ENCODE measurements at regions not wholly inside any gene's neighbourhood (a gene's known extent, or its start where the extent isn't known, plus 50 kb on each side); places are given as distances from the start of the nearest gene placed in this dataset.

GRCh38 chr5:130893006-130893405 lies 272.1 kb downstream of the HINT1 start:
- POLR2A ChIA-PET: no interaction called here
- H3K36me3 Mint-ChIP-seq (ENCODE audit: low read depth): no peaks in the 10 kb centered on the region
- peaks cover 22% of the 10 kb centered on the region for H3K27me3 Mint-ChIP-seq
- no peaks in the 10 kb centered on the region for H3K4me1 Mint-ChIP-seq (ENCODE audit: low read depth)
- TF ChIP-seq CTCF (IDR thresholded peaks at IDR 0.05): no peak
- H3K4me3 Mint-ChIP-seq: no peak overlapping the region
- no peaks in the 10 kb centered on the region for H3K9me3 Mint-ChIP-seq
- intact Hi-C loops (cut with micrococcal nuclease): no loop called here
- CTCF ChIA-PET: no interaction called here
- H3K27ac Mint-ChIP-seq: no peak overlapping the region
- ATAC-seq (no peak), DNase-seq (no peak)

GRCh38 chr5:130890610-130891009 lies 274.4 kb downstream of the HINT1 start:
- intact Hi-C loops (cut with micrococcal nuclease): no loop called here
- ATAC-seq (no peak), DNase-seq (no peak)
- Mint-ChIP-seq H3K27me3 (peaks cover 22% of the 10 kb centered on the region), H3K36me3 (ENCODE audit: low read depth) (no peaks in the 10 kb centered on the region), H3K27ac (no peak overlapping the region), H3K4me3 (no peak overlapping the region), H3K9me3 (no peaks in the 10 kb centered on the region), H3K4me1 (ENCODE audit: low read depth) (peaks cover 6% of the 10 kb centered on the region)
- CTCF ChIA-PET: no interaction called here
- no peak for TF ChIP-seq CTCF (IDR thresholded peaks at IDR 0.05)
- POLR2A ChIA-PET: no interaction called here

- Mint-ChIP-seq H3K36me3 (ENCODE audit: low read depth) (no peaks in the 10 kb centered on the region), H3K9me3 (no peaks in the 10 kb centered on the region), H3K4me3 (no peak overlapping the region), H3K27ac (no peak overlapping the region), H3K4me1 (ENCODE audit: low read depth) (peaks cover 6% of the 10 kb centered on the region), H3K27me3 (peaks cover 5% of the 10 kb centered on the region)
- DNase-seq (no peak), ATAC-seq (no peak)
- intact Hi-C loops (cut with micrococcal nuclease): no loop called here
- ChIA-PET POLR2A (no interaction called here), CTCF (no interaction called here)
- no peak for TF ChIP-seq CTCF (IDR thresholded peaks at IDR 0.05)
Observed at GRCh38 chr5:130885691-130886090, 279.4 kb downstream of the HINT1 start.

- H3K4me3 Mint-ChIP-seq: no peak overlapping the region
- no peaks in the 10 kb centered on the region for H3K36me3 Mint-ChIP-seq (ENCODE audit: low read depth)
- ChIA-PET POLR2A (no interaction called here), CTCF (interaction anchor here (2.5 kb wide), 1 partner anchor 13 kb away, joined by 11 read pairs; no protein-coding TSS in a partner anchor)
- no peaks in the 10 kb centered on the region for H3K9me3 Mint-ChIP-seq
- H3K27me3 Mint-ChIP-seq: peaks cover 3% of the 10 kb centered on the region
- DNase-seq: no peak
- no peak overlapping the region for H3K27ac Mint-ChIP-seq
- intact Hi-C loops (cut with micrococcal nuclease): no loop called here
- no peak for TF ChIP-seq CTCF (IDR thresholded peaks at IDR 0.05)
- peaks cover 6% of the 10 kb centered on the region for H3K4me1 Mint-ChIP-seq (ENCODE audit: low read depth)
- no peak for ATAC-seq
Observed at GRCh38 chr5:130885027-130885426, 280.0 kb downstream of the HINT1 start.

GRCh38 chr5:130884023-130884422 lies 281.0 kb downstream of the HINT1 start:
- DNase-seq: no peak
- POLR2A ChIA-PET: no interaction called here
- intact Hi-C loops (cut with micrococcal nuclease): no loop called here
- Mint-ChIP-seq H3K9me3 (no peaks in the 10 kb centered on the region), H3K4me3 (no peak overlapping the region), H3K4me1 (ENCODE audit: low read depth) (peaks cover 6% of the 10 kb centered on the region), H3K27ac (no peak overlapping the region), H3K27me3 (peaks cover 3% of the 10 kb centered on the region), H3K36me3 (ENCODE audit: low read depth) (no peaks in the 10 kb centered on the region)
- ATAC-seq: no peak
- TF ChIP-seq CTCF (IDR thresholded peaks at IDR 0.05): no peak
- CTCF ChIA-PET: interaction anchor here (0.6 to 2.5 kb wide), 2 partner anchors 9 to 12 kb away, joined by 3 to 11 read pairs; no protein-coding TSS in a partner anchor

Measured in activated CD8-positive, alpha-beta T cell treated with anti-CD3 and anti-CD28 coated beads for 36 hours (primary cell).